Brain pericyte (primary cell): ENCODE measurements at regions not wholly inside any gene's neighbourhood (a gene's known extent, or its start where the extent isn't known, plus 50 kb on each side); places are given as distances from the start of the nearest gene placed in this dataset.

Experiments
- DNase-seq: peaks from one replicate; pipeline ENCODE4 v3.0.0-alpha.2; 2012; ENCODE audit warnings: low read depth, low spot score

DNA sequence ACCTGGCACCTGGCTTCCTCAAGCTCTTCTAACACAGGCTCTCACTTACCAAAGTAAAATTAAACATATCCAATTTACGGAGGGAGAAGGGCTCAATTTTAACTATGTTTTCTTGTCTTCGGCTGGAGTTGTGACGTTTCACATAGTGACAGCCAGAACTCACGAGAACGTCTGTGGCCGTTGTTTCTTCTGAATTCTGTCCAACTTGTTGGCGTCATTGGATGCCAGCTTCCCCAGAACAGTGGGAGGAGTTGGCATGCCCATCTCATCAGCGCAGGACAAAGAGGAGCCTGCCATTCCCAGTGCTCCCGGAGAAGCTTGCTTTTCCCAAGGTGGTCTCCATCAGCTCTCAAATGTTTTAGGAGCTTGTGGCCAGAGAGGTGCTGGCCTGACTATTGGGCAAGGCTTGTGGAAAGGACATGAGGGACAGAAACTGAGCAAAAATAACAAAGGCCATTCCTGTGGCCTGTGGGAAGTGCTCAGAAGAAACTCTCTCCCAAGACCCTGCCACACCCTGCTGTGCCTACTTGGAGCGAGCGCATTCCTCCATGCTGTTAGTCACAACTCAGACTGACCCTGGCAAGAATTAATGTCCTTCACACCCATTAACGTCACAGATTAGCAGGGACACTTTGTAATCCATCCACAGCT, 265.4 kb upstream of the CDH4 start:
- no peak for DNase-seq

DNA sequence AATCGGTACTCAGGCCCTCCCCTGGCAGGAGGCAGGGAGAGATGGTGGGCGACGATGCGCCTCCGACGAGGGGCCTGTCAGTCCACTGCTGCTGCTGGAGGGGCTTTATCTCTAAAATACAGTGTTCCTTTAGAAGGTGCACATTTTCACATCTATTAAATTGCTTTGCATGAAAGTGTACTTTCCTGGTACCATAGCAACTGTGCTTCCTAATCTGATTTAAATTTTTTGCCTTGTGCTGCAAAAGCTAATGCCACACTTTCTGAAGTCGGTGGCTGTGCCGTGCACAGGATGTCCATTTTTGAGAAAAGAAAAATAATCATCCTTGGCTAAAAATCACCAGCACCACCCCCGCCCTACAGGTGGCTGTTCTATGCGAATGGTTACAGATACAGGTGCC, 262.0 kb upstream of the CDH4 start:
- no peak for DNase-seq

GRCh38 chr20:60990643-60991042, 261.4 kb upstream of the CDH4 start:
- DNase-seq: no peak

DNA sequence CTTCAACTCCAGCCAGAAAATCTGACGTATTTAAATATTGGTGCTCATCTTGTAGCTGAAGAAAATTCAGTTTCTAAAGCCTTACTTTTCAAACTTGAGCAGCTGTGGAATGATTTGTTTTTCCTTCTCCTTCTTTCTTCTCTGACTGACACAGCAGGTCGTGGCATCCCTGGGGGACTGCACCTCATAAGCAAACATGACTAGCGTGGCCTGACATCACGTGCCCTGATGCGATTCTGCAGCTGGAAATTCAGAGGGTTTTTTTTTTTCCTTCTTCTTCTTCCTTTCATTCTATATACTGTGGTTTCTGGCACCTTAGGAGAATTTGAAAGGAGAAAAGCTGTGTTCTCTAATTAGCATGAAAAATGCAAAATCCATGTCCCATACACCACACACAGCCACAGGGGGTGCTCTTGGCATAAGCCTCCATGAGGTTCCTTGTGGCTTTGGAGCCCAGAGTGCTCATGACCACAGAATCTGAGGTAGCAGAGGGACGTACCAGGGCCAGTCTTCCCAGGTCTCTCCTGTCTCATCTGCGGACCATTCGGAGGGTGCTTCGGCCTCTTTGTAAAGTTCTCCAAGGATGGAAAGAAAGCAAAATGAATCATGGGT, 258.5 kb upstream of the CDH4 start:
- DNase-seq: no peak

GRCh38 chr20:60999250-60999649, 252.8 kb upstream of the CDH4 start:
- DNase-seq: no peak

DNA sequence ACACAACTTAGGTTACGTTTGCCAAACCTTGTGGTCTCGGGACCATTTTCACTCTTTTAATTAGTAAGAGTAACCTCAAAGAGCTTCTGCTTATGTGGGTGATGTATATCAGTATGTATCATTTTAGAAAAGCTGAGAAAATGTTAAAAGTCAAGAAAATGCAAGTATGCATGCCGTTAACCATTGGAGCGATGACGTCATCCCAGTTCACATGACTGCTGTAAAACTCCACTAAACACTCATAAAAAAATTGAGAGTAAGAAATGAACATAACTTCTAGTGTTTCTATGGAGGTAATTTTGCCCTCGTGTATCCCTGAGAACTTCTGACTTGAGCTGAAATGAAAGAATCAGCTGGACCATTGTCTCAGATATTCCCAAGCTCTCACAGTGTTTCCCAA, 250.0 kb upstream of the CDH4 start:
- DNase-seq: no peak

GRCh38 chr20:61014491-61014890, 237.6 kb upstream of the CDH4 start:
- no peak for DNase-seq

DNA sequence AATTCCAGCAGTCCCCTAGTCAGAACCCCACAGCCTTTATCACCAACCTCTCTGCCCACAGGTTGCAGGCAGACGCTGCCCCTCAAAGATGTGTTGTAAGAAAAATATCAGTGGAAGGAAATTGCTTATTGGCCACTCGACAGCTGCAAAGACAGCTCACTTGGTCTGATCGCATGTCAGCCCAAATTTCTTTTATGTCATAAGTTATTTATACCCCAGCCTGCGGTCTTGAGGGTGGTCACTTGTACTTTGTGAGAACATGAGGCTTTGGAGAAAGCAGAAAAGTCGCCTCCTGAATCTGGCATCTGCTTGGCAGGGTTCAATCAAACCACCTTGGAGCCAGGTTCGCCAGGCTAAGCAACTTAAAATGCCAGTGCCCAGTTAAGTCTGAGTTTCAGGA, 236.5 kb upstream of the CDH4 start:
- no peak for DNase-seq

DNA sequence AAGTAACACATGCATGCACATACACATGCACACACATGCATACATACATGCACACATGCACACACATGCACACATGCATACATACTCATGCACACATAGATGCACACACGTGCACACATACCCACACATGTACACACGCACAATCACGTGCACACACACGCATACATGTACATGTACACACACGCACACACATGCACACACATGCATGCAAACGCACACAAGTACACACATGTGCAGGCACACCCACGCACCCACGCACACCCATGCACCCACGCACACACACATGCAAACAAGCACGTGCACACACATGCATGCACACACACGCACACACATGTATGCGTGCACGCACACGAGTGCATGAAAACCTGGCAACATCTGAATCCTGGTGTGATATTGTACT, 232.7 kb upstream of the CDH4 start:
- DNase-seq: no peak

DNA sequence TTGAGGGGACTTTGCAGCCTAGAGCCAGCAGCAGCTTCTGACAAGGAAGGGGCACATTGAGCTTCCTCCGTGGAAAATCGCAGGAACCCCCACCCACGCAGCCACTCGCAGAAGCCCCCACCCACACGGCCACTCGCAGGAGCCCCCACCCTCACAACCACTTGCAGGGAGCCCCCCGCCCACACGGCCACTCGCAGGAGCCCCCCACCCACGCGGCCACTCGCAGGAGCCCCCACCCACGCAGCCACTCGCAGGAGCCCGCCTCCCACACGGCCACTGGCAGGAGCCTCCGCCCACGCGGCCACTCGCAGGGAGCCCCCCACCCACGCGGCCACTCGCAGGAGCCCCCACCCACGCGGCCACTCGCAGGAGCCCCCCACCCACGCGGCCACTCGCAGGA, 228.4 kb upstream of the CDH4 start:
- DNase-seq: no peak

- no peak for DNase-seq
These were observed 227.7 kb upstream of the CDH4 start for GRCh38 chr20:61024390-61024789.

DNA sequence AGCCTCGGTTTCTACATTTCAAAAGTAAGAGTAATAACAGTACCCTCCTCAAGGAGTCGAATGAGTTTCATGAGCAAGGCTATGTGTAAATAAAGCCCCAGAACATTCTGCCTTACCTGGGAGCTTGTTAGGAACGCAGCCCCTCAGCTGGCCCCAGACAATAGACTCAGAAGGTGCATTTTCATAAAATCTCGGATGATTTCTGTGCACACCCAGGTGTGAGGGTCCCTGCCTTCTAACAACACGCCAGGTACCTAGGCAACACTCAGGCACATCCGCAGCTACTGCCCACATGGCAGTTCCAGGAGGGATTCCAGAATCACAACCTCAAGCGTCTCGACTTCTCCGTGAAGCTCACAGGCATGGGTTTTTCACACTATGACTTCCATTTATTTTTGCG, 226.5 kb upstream of the CDH4 start:
- no peak for DNase-seq

- DNase-seq: no peak
These were observed 225.9 kb upstream of the CDH4 start for GRCh38 chr20:61026173-61026572.

DNA sequence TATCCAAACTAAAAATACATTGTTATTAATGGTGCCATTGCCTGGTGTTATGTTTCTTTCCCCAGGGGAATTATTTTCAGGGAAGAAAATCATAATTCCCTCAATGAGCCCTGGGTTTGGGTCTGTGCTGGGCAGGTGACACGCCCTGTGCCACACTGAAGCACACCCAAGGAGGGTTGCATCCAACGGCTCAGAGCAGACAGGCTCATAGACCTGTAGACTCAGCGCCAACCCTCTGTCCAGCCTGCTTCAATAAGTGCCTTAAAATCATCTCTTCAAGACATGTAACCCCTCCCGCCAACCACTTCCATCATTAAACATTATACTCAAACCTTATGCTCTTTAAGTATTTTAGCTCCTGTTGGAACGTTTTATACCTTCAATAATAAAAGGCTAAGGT, 225.3 kb upstream of the CDH4 start:
- DNase-seq: no peak

- no peak for DNase-seq
These were observed 224.8 kb upstream of the CDH4 start for GRCh38 chr20:61027218-61027617.

- no peak for DNase-seq
These were observed 221.9 kb upstream of the CDH4 start for GRCh38 chr20:61030130-61030529.

DNA sequence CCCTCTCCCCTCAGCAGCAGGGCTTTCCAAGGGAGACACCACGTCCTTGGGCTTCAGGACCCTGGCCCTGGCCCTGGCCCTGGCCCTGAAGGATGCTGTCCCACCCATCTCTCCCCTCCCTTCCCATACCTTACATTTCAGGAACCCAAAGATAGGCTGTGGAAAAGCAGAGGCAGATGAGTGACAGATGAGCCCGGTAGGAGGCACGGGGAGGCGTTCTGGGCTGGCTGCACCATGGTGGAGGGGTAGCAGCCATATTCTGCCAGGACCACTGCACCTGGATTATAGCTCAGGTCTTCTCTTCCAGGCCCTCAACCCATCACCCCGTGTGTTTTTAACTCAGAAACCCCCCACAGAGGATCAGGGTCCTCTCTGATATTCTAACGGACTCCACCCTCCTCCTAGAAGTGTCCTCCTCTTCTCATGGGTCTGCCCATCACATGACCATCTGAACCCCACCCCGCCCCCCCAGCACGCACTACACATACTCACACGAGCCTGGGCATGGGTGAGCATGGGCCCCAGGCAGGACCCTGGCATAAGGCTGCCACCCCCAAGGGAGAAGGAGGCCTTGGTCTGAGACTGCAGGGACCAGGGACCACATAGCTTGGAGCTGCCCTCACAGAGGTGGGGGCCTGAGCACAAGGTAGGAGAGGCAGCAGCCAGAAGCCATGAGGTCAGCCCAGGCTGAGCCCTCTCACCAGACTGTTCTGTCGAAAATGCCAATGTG, 220.8 kb upstream of the CDH4 start:
- no peak for DNase-seq

DNA sequence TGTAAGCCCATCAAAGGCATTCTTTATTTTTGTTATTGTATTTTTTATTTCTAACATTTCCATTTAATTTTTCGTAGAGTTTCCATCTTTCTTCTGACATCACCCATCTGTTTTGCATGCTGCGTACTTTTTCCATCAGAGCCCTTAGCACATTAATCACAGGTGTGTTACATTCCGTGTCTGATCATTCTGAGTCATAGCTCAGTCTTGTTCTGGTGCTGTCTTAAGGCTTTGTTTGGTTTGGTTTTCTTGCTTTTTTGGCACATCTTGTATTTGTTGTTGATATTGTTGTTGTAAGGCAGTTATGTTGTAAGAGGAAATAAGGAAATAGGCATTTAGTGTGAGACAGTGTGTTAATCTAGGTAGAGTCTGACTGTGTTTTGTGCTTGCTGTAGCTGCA, 214.6 kb upstream of the CDH4 start:
- DNase-seq: no peak

DNA sequence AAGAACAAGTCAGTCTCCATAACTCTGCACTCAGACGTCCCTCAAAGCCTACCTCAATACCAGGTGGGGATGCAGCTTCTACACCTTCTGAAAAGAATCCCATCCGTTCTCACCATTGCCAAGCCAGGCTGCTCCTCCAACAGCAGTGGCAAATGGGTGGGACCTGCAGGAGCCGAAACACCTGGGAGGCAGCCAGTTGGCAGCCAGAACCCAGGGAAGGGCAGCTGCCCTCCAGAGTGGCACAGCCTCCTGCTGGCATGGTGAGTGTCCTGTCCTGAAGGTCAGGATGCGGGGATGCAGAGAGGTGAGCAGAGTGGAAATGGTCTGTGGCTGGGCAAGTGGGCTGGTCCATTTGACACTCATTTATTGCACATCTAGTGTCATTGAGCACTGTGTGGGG, 210.6 kb upstream of the CDH4 start:
- DNase-seq: no peak

DNA sequence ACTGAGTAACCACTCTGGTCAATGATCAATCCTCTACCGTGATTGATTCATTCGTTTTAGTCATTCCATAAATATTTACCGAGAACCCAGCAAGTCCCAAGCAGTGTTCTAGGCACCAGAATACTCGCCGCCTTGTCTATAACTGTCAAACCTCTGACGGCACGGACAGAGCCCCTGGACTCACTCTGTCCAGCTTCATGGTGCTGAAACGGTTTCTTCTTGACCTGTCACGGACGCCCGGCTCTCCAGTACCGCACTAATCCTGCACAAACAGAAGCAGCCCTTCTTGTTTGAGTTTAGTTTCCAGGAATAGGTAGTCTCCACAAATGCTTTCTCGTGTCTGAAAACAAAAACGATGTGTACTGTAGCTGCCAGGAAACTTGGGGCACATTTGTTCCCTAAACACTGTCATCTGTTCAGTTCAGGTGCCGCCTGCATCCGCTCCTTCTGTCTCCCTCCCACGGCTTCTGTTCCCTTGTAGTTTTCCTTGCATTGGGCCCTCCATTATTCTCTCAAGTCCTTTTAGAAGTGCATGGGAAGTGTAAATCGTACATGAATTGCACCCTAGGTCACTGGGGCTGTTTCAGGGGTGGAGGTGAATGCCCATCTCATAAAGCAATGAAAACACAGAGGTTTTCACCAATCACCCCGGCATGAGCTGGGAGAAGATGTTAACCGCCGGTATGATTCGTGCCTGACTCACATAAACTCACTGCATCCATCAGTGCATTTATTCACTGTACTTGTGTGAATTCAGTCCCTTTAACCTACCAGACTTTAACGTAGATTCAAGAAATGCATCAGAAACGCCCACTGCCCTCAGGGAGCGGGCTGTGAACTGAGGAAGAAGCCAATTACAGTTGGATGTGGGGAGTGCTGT, 209.3 kb upstream of the CDH4 start:
- DNase-seq: no peak

GRCh38 chr20:61043681-61044080, 208.4 kb upstream of the CDH4 start:
- no peak for DNase-seq

DNA sequence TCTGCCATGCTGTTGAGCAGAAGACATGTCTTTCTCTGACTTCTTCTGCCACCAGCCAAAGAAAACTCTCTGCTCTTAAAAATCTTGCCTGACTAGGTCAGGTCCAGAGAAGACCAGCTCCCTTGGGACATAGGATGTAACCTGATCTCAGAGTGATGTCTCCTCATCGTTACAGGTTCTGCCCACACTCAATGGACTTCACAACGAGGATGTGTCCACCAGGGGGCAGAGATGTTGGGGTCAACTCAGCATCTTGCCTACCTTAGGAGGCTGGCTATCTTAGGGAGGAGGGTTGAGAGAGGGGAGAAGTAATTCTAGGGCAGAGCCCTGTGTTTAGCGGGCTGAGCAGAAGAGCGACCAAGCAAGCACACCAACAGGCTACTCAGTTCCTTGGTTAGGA, 207.6 kb upstream of the CDH4 start:
- no peak for DNase-seq
